ENCODE measurements at regions not wholly inside any gene's neighbourhood (a gene's known extent, or its start where the extent isn't known, plus 50 kb on each side); places are given as distances from the start of the nearest gene placed in this dataset.

DNA sequence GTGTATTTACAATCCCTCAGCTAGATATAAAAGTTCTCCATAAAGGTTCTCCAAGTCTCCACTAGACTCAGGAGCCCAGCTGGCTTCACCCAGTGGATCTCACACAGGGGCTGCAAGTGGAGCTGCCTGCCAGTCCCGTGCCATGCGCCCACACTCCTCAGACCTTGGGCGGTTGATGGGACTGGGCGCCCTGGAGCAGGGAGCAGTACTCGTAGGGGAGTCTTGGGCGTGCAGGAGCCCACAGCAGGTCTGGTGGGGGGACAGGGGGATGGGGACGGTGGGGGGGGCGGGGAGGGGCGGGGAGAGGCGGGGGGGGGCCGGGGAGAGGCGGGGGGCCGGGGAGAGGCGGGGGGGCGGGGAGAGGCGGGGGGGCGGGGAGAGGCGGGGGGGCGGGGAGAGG, 54.7 kb upstream of the RND3 start:
- TF ChIP-seq FOXP2 (optimal IDR thresholded peaks at IDR 0.05; ENCODE audit: borderline replicate concordance, extremely low read depth, extremely low read length, insufficient read depth): no peak
- no peak for TF ChIP-seq SIN3A (IDR thresholded peaks at IDR 0.05; ENCODE audit: borderline replicate concordance, insufficient read depth, low read length)

DNA sequence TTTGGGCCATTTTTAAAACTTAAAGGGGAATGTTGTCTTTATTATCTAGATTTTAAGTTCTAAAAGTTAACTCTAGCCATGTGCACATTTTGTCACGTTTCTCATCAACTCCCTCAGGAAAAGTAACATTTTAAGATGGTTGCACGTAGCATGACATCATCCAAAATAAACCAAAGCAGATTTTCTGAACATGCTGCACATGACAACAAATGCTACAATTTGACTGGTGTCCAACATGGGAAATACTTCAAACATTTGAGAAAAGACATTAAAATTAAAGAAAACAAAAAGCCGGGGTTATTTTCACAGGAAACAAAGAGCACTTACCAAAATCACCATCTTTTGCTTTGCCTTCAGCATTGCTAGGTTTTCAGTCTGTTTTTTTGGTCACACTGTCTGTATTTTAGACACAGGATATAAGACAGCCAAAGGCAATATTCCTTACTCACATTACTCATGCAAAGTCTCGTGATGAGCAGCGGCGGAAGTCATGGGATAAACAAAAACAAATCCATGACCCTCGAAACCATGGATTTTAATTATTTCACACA, 51.3 kb upstream of the RND3 start:
- TF ChIP-seq TAF1 (IDR thresholded peaks at IDR 0.05; ENCODE audit: borderline replicate concordance, insufficient read depth, low read length) (no peak), FOXP2 (optimal IDR thresholded peaks at IDR 0.05; ENCODE audit: borderline replicate concordance, extremely low read depth, extremely low read length, insufficient read depth) (peak; percentile 41), POLR2AphosphoS5 (IDR thresholded peaks at IDR 0.05; ENCODE audit: low read depth, low read length) (no peak), SIN3A (IDR thresholded peaks at IDR 0.05; ENCODE audit: borderline replicate concordance, insufficient read depth, low read length) (no peak)
- TF ChIP-seq, protein P1, sequence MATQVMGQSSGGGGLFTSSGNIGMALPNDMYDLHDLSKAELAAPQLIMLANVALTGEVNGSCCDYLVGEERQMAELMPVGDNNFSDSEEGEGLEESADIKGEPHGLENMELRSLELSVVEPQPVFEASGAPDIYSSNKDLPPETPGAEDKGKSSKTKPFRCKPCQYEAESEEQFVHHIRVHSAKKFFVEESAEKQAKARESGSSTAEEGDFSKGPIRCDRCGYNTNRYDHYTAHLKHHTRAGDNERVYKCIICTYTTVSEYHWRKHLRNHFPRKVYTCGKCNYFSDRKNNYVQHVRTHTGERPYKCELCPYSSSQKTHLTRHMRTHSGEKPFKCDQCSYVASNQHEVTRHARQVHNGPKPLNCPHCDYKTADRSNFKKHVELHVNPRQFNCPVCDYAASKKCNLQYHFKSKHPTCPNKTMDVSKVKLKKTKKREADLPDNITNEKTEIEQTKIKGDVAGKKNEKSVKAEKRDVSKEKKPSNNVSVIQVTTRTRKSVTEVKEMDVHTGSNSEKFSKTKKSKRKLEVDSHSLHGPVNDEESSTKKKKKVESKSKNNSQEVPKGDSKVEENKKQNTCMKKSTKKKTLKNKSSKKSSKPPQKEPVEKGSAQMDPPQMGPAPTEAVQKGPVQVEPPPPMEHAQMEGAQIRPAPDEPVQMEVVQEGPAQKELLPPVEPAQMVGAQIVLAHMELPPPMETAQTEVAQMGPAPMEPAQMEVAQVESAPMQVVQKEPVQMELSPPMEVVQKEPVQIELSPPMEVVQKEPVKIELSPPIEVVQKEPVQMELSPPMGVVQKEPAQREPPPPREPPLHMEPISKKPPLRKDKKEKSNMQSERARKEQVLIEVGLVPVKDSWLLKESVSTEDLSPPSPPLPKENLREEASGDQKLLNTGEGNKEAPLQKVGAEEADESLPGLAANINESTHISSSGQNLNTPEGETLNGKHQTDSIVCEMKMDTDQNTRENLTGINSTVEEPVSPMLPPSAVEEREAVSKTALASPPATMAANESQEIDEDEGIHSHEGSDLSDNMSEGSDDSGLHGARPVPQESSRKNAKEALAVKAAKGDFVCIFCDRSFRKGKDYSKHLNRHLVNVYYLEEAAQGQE (IDR thresholded peaks at IDR 0.05; ENCODE audit: insufficient read depth in 1 of 2, low read depth in 2 of 2, low read length in 2 of 2): no peak

Measured in PFSK-1 (cell line).